ENCODE measurements at regions not wholly inside any gene's neighbourhood (a gene's known extent, or its start where the extent isn't known, plus 50 kb on each side); places are given as distances from the start of the nearest gene placed in this dataset.

- no peak for DNase-seq
These were observed 2277.7 kb downstream of the TP53TG3F start for GRCh38 chr16:35737076-35737475.

DNA sequence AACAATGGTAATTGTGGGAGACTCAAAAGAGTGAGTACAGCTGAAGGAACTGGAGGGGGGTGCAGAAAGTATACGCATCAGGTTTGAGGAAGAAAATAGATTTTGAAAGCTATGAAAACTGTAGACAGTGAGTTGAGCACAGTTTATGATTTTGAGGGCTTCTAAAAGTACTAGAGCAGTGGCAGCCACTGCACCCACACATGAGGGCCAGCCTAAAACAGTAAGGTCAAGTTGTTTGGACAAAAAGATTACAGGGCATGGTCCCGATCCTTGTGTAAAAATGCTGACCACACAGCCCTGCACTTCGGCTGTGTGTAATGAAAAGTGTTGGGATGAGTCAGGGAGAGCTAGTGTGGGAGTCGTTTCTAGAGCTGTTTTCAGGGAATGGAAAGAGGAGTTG, 2282.1 kb downstream of the TP53TG3F start:
- DNase-seq, result no peak

DNA sequence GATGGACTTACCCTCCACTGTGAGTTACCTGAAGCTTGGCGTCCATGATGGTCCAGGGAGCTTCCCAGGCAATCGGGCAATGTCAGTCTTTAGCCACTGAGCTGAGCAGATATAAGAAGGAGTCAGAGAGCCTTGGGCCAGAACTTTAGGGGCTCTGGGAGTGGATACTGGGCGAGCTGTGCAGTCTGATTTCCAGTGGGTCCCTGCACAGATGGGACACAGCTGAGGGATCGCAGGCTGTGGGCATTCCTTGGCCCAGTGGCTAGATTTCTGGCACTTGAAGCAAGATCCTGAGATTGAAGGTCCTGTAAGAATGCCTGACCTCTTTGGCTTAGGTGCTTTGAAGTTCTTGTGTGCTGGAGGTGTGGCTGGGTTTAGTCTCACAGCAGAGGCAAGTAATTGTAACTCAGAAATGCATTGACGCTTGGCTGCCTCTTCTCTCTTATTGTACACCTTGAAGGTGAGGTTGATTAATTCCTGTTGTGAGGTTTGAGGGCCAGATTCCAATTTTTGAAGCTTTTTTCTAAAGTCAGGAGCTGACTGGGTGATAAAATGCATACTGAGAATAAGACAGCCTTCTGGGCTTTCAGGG, 2283.8 kb downstream of the TP53TG3F start:
- no peak for DNase-seq

GRCh38 chr16:35744084-35744483, 2284.7 kb downstream of the TP53TG3F start:
- no peak for DNase-seq

GRCh38 chr16:35744726-35745125, 2285.3 kb downstream of the TP53TG3F start:
- DNase-seq, result no peak

DNA sequence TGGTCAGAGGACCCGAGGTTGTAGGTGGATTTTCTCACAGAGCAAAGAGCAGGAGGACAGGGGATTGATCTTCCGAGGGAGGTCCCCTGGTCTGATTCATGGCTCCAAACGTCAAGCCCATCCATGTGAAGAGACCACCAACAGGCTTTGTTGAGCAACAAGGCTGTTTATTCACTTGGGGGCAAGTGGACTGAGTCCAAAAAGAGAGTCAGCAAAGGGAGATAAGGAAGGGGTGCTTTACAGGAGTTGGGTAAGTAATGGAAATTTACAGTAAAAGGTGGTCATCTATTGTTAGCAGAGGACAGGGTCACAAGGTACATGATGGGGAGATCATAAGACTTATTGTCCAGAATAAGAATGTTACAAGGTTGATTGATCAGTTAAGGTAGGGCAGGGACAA, 2285.8 kb downstream of the TP53TG3F start:
- DNase-seq, result no peak

GRCh38 chr16:35745821-35746248, 2286.4 kb downstream of the TP53TG3F start:
- no peak for DNase-seq

- no peak for DNase-seq
These were observed 2287.0 kb downstream of the TP53TG3F start for GRCh38 chr16:35746281-35746962.

DNA sequence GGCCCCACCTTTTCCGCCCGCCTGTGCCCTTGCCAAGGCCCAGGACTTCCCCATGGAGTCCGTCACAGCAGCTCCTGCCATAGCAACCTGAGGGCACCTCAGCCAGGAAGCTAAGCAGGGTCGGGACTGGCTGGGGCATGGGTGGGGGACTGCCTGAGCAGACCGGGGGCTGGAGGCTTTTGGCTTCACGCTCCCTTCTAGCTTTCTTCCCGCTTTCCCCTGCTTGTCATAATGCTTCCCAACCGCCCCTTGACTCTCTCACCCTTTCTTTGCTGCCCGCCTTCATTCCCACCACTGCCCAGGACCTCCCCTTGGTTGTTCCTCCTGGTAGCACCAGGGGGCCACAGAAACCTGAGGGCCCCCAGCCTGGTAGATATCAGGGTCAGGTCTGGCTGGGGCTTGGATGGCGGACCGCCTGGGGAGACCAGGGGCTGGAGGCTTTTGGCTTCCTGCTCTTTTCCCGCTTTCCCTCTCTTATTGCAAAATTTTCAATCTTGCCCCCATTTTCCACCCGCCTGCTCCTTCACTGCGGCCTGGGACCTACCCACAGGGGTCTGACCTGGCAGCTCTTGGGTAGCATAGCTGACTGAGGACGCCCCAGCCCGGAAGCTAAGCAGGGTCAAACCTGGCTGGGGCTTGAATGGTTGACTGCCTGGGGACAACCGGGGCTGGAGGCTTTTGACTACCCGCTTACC, 2287.7 kb downstream of the TP53TG3F start:
- no peak for DNase-seq

- no peak for DNase-seq
These were observed 2288.4 kb downstream of the TP53TG3F start for GRCh38 chr16:35747658-35748455.

GRCh38 chr16:35748621-35749252, 2289.3 kb downstream of the TP53TG3F start:
- DNase-seq, result no peak

DNA sequence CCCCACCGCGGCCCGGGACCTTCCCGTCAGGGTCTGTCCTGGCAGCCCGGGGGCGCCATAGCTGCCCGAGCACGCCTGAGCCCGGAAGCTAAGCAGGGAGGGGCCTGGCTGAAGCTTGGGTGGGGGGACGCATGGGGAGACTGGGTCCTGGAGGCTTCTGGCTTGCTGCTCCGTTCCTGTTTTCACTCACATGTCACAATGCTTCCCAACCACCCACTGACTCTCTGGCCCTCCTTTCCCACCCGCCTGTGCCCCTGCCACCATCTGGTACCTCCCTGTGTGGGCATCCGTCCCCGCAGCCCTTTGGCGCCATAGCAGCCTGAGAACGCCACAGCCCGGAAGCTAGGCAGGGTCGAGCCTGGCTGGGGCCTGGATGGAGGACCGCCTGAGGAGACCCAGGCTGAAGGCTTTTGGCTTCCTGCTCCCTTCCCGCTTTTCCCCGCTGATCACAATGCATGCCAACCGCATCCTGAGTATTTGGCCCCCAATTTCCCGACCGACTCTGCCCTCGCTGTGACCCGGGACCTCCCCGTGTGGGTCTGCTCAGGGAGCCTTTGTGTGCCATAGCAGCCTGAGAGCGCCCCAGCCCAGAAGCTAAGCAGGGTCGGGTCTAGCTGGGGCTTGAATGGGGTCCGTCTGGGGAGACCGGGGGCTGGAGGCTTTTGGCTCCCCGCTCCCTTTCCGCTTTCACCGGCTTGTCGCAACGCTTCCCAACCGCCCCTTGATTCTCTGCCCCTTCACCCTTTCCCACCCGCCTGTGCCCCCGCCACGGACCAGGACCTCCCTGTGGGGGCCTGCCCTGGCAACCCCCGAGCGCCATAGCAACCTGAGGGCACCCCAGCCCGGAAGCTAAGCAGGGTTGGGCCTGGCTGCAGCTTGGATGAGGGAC, 2290.1 kb downstream of the TP53TG3F start:
- DNase-seq, result no peak

DNA sequence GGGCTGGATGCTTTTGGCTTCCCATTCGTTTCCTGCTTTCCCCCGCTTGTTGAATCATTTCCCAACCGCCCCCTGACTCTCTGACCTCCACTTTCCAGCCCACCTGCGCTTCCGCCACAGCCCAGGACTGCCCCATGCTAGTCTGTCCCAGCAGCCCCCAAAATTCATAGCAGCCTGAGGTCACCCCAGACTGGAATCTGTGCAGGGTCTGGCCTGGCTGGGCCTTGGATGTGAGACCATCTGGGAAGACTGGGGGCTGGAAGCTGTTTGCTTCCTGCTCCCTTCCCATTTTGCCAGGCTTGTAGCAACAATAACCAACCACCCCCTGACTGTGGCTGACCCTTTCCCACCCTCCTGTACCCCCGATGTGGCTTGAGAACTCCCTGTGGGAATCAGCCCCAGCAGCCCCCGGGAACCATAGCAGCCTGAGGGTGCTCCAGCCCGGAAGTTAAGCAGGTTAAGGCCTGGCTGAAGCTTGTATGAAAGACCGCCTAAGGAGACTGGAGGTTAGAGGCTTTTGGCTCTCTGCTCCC, 2290.8 kb downstream of the TP53TG3F start:
- DNase-seq, result no peak

GRCh38 chr16:35750701-35751104, 2291.3 kb downstream of the TP53TG3F start:
- no peak for DNase-seq

DNA sequence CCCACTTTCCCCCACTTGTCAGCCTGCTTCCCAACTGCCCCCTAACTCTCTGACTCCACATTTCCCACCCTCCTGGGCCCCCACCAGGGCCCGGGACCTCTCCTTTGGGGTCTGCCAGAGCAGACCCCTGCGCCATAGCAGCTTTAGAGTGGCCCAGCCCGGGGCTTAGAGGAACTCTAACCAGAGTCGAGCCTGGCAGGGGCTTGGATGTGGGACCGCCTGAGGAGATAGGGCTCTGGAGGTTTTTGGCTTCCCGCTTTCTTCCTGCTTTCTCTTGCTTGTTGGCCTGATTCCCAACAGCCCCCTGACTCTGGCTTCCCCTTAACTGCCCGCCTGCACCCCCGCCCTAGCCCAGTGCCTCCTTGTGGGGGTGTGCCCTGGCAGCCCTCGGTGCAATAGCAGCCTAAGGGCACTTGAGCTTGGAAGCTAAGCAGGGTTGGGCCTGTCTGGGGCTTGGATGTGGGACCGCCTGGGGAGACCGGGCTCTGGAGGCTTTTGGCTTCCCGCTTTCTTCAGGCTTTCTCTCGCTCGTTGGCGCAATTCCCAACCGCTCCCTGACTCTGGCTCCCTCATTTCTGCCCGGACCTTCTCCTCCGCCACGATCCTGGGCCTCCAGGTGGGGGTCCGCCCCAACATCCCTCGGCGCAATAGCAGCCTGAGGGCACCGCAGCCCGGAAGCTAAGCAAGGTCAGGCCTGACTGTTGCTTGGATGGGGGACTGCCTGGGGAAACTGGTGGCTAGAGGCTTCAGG, 2292.0 kb downstream of the TP53TG3F start:
- DNase-seq, result no peak

DNA sequence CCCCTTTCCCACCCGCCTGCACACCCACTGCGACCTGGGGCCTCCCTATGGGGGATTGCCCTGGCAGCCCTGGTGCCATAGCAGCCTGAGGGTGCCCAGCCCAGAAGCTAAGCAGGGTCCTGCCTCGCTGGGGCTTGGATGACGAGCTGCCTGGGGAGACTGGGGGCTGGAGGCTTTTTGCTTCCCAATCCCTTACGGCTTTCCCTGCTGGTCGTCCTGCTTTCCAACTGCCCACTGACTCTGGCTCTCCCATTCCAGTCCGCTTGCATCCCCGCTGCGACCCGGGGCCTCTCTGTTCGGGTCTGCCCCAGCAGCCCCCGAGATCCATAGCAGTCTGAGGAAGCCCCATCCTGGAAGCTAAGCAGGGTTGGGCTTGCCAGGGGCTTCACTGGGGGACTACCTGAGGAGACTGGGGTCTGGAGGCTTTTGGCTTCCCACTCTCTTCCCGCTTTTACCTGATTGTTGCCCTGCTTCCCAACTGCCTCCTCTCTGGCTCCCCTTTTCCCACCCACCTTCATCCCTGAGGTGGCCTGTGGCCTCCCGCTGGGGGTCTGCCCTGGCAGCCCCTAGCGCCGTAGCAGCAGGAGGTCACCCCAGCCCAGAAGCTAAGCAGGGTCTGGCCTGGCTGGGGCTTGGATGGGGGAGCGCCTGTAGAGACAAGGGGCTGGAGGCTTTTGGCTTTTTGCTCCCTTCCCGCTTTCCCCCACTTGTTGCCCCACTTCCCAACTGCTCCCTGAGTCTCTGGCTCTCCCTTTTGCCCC, 2292.8 kb downstream of the TP53TG3F start:
- DNase-seq, result no peak

DNA sequence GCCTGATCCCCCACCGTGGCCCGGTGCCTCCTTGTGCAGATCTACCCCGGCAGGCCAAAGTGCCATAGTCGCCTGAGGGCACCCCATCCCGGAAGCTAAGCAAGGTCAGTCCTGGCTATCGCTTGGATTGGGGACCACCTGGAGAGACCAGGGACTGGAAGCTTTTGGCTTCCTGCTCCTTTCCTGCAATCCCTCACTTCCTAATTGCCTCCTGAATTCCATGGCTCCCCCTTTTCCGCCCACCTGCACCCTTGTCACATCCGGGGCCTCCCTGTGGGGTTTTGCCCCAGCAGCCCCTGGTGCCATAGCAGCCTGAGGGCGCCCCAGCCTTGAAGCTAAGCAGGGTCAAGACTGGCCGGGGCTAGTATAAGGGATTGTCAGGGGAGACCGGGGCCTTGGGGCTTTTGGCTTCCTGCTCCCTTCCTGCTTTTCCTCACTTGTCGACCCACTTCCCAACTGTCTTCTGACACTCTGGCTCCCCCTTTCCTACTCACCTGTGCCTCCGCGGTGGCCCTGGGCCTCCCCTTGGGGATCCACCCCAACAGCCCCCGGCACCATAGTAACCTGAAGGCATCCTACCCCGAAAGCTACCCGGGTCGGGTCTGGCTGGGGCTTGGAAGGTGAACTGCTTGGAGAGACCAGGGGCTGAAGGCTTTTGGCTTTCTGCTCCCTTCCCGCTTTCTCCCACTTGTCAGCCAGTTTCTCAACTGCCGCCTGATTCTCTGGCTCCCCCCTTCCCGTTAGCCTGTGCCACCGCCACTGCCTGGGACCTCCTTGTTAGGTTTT, 2293.6 kb downstream of the TP53TG3F start:
- DNase-seq, result no peak

DNA sequence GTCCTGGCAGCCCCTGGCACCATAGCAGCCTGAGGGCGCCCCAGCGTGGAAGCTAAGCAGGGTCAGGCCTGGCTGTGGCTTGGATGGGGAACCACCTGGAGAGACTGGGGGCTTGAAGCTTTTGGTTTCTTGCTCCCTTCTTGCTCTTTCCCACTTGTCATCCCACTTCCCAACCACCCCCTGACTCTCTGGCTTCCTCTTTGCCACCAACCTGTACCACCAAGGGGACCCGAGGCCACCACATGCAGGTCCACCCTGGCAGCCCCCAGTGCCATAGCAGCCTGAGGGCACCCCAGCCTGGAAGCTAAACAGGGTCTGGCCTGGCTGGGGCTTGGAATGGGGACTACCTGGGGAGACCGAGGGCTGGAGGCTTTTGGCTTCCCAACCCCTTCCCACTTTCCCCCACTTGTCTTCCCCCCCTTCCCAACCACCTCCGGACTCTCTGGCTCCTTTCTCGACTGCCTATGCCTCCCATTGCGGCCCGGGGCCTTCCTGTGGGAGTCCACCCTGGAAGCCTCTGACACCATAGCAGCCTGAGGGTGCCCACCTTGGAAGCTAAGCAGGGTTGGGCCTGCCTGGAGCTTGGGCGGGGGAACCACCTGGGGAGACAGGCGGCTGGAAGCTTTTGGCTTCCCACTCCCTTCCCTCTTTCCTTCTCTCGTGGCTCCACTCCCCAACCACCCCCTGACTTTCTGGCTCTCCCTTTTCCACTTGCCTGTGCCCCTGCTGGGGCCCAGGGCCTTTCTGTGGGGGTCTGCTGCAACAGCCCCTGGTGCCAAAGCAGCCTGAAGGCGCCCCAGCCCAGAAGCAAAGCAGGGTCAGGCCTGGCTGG, 2294.4 kb downstream of the TP53TG3F start:
- no peak for DNase-seq
